Keratinocyte (primary cell): ENCODE measurements at regions not wholly inside any gene's neighbourhood (a gene's known extent, or its start where the extent isn't known, plus 50 kb on each side); places are given as distances from the start of the nearest gene placed in this dataset.

Experiments used
- DNase-seq: peaks from one replicate; pipeline ENCODE4 v3.0.0-alpha.2; 2011; ENCODE audit warnings: low read depth, missing footprints, low spot score
- FAIRE-seq: peaks from 2 replicates; lab custom pipeline; 2011; peaks lifted over from hg19 to GRCh38; lab: Jason Lieb, UNC
- H2AFZ ChIP-seq: 2 replicates; pipeline ENCODE4 v1.6.0; 2012; ENCODE audit warnings: low read length, control low read depth, inconsistent platforms; ENCODE audit not compliant: control insufficient read depth
- H3K27ac ChIP-seq: 2 replicates; pipeline ENCODE4 v1.5.1; 2011; ENCODE audit warnings: low read length; ENCODE audit not compliant: control insufficient read depth, insufficient read depth
- H3K27me3 ChIP-seq: 3 replicates; pipeline ENCODE4 v1.6.0; 2011; ENCODE audit warnings: low read length; ENCODE audit not compliant: control insufficient read depth, insufficient read depth; ENCODE audit errors: extremely low read depth
- H3K36me3 ChIP-seq, 2 experiments: 2 replicates in 1 of 2; 3 replicates in 1 of 2; pipeline ENCODE4 v1.5.1; 2011; ENCODE audit warnings: low read length in 2 of 2, mild to moderate bottlenecking in 1 of 2; ENCODE audit not compliant: control insufficient read depth in 2 of 2, insufficient read depth in 2 of 2; ENCODE audit errors: extremely low read depth in 1 of 2
- H3K4me1 ChIP-seq: 3 replicates; pipeline ENCODE4 v1.5.1; 2011; ENCODE audit warnings: low read length; ENCODE audit not compliant: control insufficient read depth, insufficient read depth; ENCODE audit errors: extremely low read depth
- H3K4me2 ChIP-seq: 3 replicates; pipeline ENCODE4 v1.6.0; 2011; ENCODE audit warnings: low read depth, low read length; ENCODE audit not compliant: control insufficient read depth, insufficient read depth; ENCODE audit errors: extremely low read depth
- H3K4me3 ChIP-seq, 3 experiments: fragments of 200-600 bp in 1 of 3; sonication (generic) in 1 of 3; 2 replicates in 2 of 3; 3 replicates in 1 of 3; pipeline ENCODE4 v1.5.1; 2011 to 2016; ENCODE audit warnings: low read length in 3 of 3, mild to moderate bottlenecking in 3 of 3, control low read depth in 2 of 3, inconsistent platforms in 1 of 3, low read depth in 1 of 3, mixed read lengths in 1 of 3, mixed run types in 1 of 3, moderate library complexity in 1 of 3; ENCODE audit not compliant: control insufficient read depth in 2 of 3, insufficient read depth in 2 of 3; ENCODE audit errors: extremely low read depth in 1 of 3
- H3K79me2 ChIP-seq: 2 replicates; pipeline ENCODE4 v1.6.0; 2012; ENCODE audit warnings: low read length; ENCODE audit not compliant: control insufficient read depth, insufficient read depth
- H3K9ac ChIP-seq: 3 replicates; pipeline ENCODE4 v1.6.0; 2011; ENCODE audit warnings: low read length; ENCODE audit not compliant: control insufficient read depth, insufficient read depth; ENCODE audit errors: extremely low read depth
- H3K9me1 ChIP-seq: 3 replicates; pipeline ENCODE4 v1.6.0; 2011; ENCODE audit warnings: low read length; ENCODE audit not compliant: control insufficient read depth, insufficient read depth; ENCODE audit errors: extremely low read depth
- H3K9me3 ChIP-seq: 2 replicates; pipeline ENCODE4 v1.5.1; 2012; ENCODE audit warnings: low read depth, low read length; ENCODE audit not compliant: control insufficient read depth
- H4K20me1 ChIP-seq: 3 replicates; pipeline ENCODE4 v1.6.0; 2011; ENCODE audit warnings: low read length; ENCODE audit not compliant: control insufficient read depth, insufficient read depth; ENCODE audit errors: extremely low read depth
- EZH2 ChIP-seq: IDR thresholded peaks from one replicate; pipeline ENCODE4 v1.6.1; 2012; ENCODE audit warnings: inconsistent platforms, mild to moderate bottlenecking, low read length, moderate library complexity
- dilution Hi-C: fragments of 300-500 bp; cut with MboI; formaldehyde crosslinking; loops from one replicate; pipeline ENCODE4 v1.7.0; 2020; ENCODE audit warnings: low sequenced_read_pairs; ENCODE audit not compliant: extremely low pct_ligation_motif_present
- TF ChIP-seq, protein P1 (sequence below), 3 experiments: IDR thresholded peaks in 1 of 3; conservative IDR thresholded peaks in 1 of 3; optimal IDR thresholded peaks in 1 of 3; 2 replicates in 2 of 3; 3 replicates in 1 of 3; pipeline versions ENCODE3 to v1.5.1; 2011; ENCODE audit warnings: low read length in 3 of 3, mild to moderate bottlenecking in 3 of 3, moderate library complexity in 2 of 3, control low read depth in 1 of 3, inconsistent platforms in 1 of 3; ENCODE audit not compliant: insufficient read depth in 2 of 3; ENCODE audit errors: extremely low read depth in 1 of 3

- Histone ChIP-seq H3K4me1 (no peaks in the 10 kb centered on the region), H3K9me1 (no peaks in the 10 kb centered on the region), H3K4me2 (no peak overlapping the region), H3K79me2 (no peaks in the 10 kb centered on the region), H3K4me3 (no peak overlapping the region), H4K20me1 (no peaks in the 10 kb centered on the region), H3K9ac (no peak overlapping the region), H3K9me3 (no peaks in the 10 kb centered on the region), H3K36me3 (no peaks in the 10 kb centered on the region), H2AFZ (no peak overlapping the region), H3K27ac (no peak overlapping the region), H3K27me3 (no peaks in the 10 kb centered on the region)
- DNase-seq (no peak), FAIRE-seq (no peak)
- dilution Hi-C loops: no loop called here
- TF ChIP-seq EZH2: no peak
- TF ChIP-seq, protein P1, sequence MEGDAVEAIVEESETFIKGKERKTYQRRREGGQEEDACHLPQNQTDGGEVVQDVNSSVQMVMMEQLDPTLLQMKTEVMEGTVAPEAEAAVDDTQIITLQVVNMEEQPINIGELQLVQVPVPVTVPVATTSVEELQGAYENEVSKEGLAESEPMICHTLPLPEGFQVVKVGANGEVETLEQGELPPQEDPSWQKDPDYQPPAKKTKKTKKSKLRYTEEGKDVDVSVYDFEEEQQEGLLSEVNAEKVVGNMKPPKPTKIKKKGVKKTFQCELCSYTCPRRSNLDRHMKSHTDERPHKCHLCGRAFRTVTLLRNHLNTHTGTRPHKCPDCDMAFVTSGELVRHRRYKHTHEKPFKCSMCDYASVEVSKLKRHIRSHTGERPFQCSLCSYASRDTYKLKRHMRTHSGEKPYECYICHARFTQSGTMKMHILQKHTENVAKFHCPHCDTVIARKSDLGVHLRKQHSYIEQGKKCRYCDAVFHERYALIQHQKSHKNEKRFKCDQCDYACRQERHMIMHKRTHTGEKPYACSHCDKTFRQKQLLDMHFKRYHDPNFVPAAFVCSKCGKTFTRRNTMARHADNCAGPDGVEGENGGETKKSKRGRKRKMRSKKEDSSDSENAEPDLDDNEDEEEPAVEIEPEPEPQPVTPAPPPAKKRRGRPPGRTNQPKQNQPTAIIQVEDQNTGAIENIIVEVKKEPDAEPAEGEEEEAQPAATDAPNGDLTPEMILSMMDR (optimal IDR thresholded peaks at IDR 0.05 in 1 of 3, IDR thresholded peaks at IDR 0.05 in 1 of 3, conservative IDR thresholded peaks at IDR 0.05 in 1 of 3; ENCODE audit: extremely low read depth in 1 of 3, insufficient read depth in 2 of 3, low read length in 3 of 3): no peak
These were observed 153.3 kb upstream of the ERCC6L2 start for GRCh38 chr9:95722141-95722540.

- Histone ChIP-seq H3K36me3 (no peaks in the 10 kb centered on the region), H4K20me1 (no peaks in the 10 kb centered on the region), H3K27ac (no peak overlapping the region), H3K4me1 (no peaks in the 10 kb centered on the region), H3K9me3 (no peaks in the 10 kb centered on the region), H3K9me1 (no peaks in the 10 kb centered on the region), H3K79me2 (no peaks in the 10 kb centered on the region), H2AFZ (no peak overlapping the region), H3K9ac (no peak overlapping the region), H3K4me3 (no peak overlapping the region), H3K4me2 (no peak overlapping the region), H3K27me3 (no peaks in the 10 kb centered on the region)
- dilution Hi-C loops: no loop called here
- no peak for FAIRE-seq
- DNase-seq: no peak
- TF ChIP-seq EZH2: no peak
- TF ChIP-seq, protein P1 (optimal IDR thresholded peaks at IDR 0.05 in 1 of 3, IDR thresholded peaks at IDR 0.05 in 1 of 3, conservative IDR thresholded peaks at IDR 0.05 in 1 of 3; ENCODE audit: extremely low read depth in 1 of 3, insufficient read depth in 2 of 3, low read length in 3 of 3): no peak
These were observed 154.4 kb upstream of the ERCC6L2 start for GRCh38 chr9:95721061-95721531.
